ENCODE measurements at regions not wholly inside any gene's neighbourhood (a gene's known extent, or its start where the extent isn't known, plus 50 kb on each side); places are given as distances from the start of the nearest gene placed in this dataset.
A peak's percentile ranks its signal among the peaks of the same experiment; 100 is the strongest.
"Not testable (repeated sequence)": the region's sequence is repeated elsewhere in the genome, so short reads cannot be mapped to it uniquely, and the experiment has no call there.

DNA sequence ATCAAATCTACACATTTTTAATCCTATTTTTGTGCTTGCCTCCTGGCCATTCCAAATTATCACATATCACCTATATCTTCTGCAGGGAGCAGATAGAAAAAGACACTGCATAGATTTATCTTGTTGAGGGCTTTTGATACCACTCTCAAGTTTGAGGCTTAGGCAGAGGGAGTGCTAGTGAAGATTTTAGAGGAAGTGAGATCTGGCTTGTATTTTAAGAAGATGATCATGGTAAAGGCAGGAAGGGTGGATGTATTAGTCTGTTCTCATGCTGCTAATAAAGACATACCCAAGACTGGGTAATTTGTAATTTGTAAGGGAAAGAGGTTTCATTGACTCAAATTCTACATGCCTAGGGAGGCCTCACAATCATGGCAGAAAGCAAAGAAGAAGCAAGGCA lies 220.9 kb upstream of the TUT7 start:
- Histone ChIP-seq H3K9me3 (ENCODE audit: control insufficient read depth in 4 of 4, insufficient read depth in 3 of 4, low read length in 3 of 4) (no peaks in the 10 kb centered on the region), H3K27ac (ENCODE audit: low read depth in 1 of 2, low read length in 1 of 2) (peak overlapping the region in 1 of 2 donors; percentile 45), H3K36me3 (ENCODE audit: control insufficient read depth in 4 of 4, insufficient read depth in 4 of 4, low read length in 4 of 4) (no peaks in the 10 kb centered on the region), H3K27me3 (ENCODE audit: control insufficient read depth in 3 of 3, insufficient read depth in 3 of 3, low read length in 2 of 3) (no peaks in the 10 kb centered on the region), H3K9ac (ENCODE audit: insufficient read depth in 1 of 2, low read length in 2 of 2) (no peak overlapping the region), H3K4me3 (no peak overlapping the region), H3K4me1 (ENCODE audit: control insufficient read depth in 5 of 5, insufficient read depth in 5 of 5, low read length in 5 of 5) (peaks cover 0 to 27% (median 2%) of the 10 kb centered on the region in 5 donors)
- ATAC-seq (ENCODE audit: insufficient read depth, low FRiP score) (no peak), DNase-seq (no peak)
- TF ChIP-seq CTCF (IDR thresholded peaks at IDR 0.05; ENCODE audit: control extremely low read depth, extremely low read depth) = no peak

DNA sequence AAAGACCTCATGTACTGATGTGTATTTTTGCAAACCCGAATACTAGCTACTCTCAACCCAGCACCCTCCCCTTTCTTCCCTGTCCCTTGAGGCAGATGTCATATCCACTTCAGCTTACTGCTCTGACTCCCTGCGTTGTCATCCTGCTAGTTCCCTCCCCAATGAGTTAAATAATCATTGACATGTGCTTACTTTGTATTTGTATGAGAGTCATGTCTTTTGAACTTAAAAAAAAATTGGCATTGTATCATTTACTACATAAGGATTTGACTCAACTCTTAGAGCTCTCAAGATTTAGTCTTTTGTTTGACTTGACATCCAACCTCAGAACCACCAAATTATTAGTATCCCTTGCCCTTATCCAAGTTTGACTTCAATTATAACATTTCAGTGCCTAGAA lies 219.7 kb upstream of the TUT7 start:
- Histone ChIP-seq H3K4me3 (no peak overlapping the region), H3K9ac (ENCODE audit: insufficient read depth in 1 of 2, low read length in 2 of 2) (no peak overlapping the region), H3K4me1 (ENCODE audit: control insufficient read depth in 5 of 5, insufficient read depth in 5 of 5, low read length in 5 of 5) (peaks cover 0 to 27% (median 1%) of the 10 kb centered on the region in 5 donors), H3K36me3 (ENCODE audit: control insufficient read depth in 4 of 4, insufficient read depth in 4 of 4, low read length in 4 of 4) (no peaks in the 10 kb centered on the region), H3K9me3 (ENCODE audit: control insufficient read depth in 4 of 4, insufficient read depth in 3 of 4, low read length in 3 of 4) (peaks cover 0 to 2% (median 0%) of the 10 kb centered on the region in 4 donors), H3K27ac (ENCODE audit: low read depth in 1 of 2, low read length in 1 of 2) (no peak overlapping the region), H3K27me3 (ENCODE audit: control insufficient read depth in 3 of 3, insufficient read depth in 3 of 3, low read length in 2 of 3) (no peaks in the 10 kb centered on the region)
- ATAC-seq (ENCODE audit: insufficient read depth, low FRiP score) (no peak), DNase-seq (no peak)
- WGBS, 2 donors = 73 to 74% methylated on average over 2 of the region's 2 CpGs
- TF ChIP-seq CTCF (IDR thresholded peaks at IDR 0.05; ENCODE audit: control extremely low read depth, extremely low read depth) = no peak

GRCh38 chr9:86572904-86573303 lies 218.7 kb upstream of the TUT7 start:
- DNase-seq = no peak
- no peak overlapping the region for H3K27ac ChIP-seq (ENCODE audit: low read depth in 1 of 2, low read length in 1 of 2)
- no peak overlapping the region for H3K4me3 ChIP-seq
- H3K36me3 ChIP-seq (ENCODE audit: control insufficient read depth in 4 of 4, insufficient read depth in 4 of 4, low read length in 4 of 4) = no peaks in the 10 kb centered on the region
- no peak for ATAC-seq (ENCODE audit: insufficient read depth, low FRiP score)
- H3K9ac ChIP-seq (ENCODE audit: insufficient read depth in 1 of 2, low read length in 2 of 2) = no peak overlapping the region
- H3K9me3 ChIP-seq (ENCODE audit: control insufficient read depth in 4 of 4, insufficient read depth in 3 of 4, low read length in 3 of 4) = peaks cover 0 to 7% (median 3%) of the 10 kb centered on the region in 4 donors
- H3K4me1 ChIP-seq (ENCODE audit: control insufficient read depth in 5 of 5, insufficient read depth in 5 of 5, low read length in 5 of 5) = peaks cover 0 to 17% (median 0%) of the 10 kb centered on the region in 5 donors
- no peaks in the 10 kb centered on the region for H3K27me3 ChIP-seq (ENCODE audit: control insufficient read depth in 3 of 3, insufficient read depth in 3 of 3, low read length in 2 of 3)
- no peak for TF ChIP-seq CTCF (IDR thresholded peaks at IDR 0.05; ENCODE audit: control extremely low read depth, extremely low read depth)

GRCh38 chr9:86565603-86566002 lies 211.4 kb upstream of the TUT7 start:
- H3K36me3 ChIP-seq (ENCODE audit: control insufficient read depth in 4 of 4, insufficient read depth in 4 of 4, low read length in 4 of 4); ATAC-seq (ENCODE audit: insufficient read depth, low FRiP score); H3K27me3 ChIP-seq (ENCODE audit: control insufficient read depth in 3 of 3, insufficient read depth in 3 of 3, low read length in 2 of 3); H3K9ac ChIP-seq (ENCODE audit: insufficient read depth in 1 of 2, low read length in 2 of 2); H3K27ac ChIP-seq (ENCODE audit: low read depth in 1 of 2, low read length in 1 of 2); DNase-seq; H3K9me3 ChIP-seq (ENCODE audit: control insufficient read depth in 4 of 4, insufficient read depth in 3 of 4, low read length in 3 of 4); H3K4me3 ChIP-seq: not testable (repeated sequence)
- whole genome bisulfite sequencing, 2 donors = 38 to 55% methylated on average over 2 of the region's 2 CpGs
- H3K4me1 ChIP-seq (ENCODE audit: control insufficient read depth in 5 of 5, insufficient read depth in 5 of 5, low read length in 5 of 5) = peaks cover 0 to 12% (median 0%) of the 10 kb centered on the region in 5 donors

Data from lung (tissue), 11 donors.